SK-N-SH treated with all-trans-retinoic acid at 6 μM for 48 hours (cell line): ENCODE measurements at regions not wholly inside any gene's neighbourhood (a gene's known extent, or its start where the extent isn't known, plus 50 kb on each side); places are given as distances from the start of the nearest gene placed in this dataset.

Source experiments
- ATAC-seq: fragments of 200-7000 bp; cut with Tn5 transposase; 3 replicates; pipeline ENCODE4 v1.9.1; 2020; ENCODE audit warnings: mild to moderate bottlenecking, moderate library complexity
- ARNTL ChIP-seq: fragments of 450-650 bp; formaldehyde crosslinking; IDR thresholded peaks from 2 replicates; pipeline ENCODE4 v1.5.0; 2020; ENCODE audit warnings: low read depth, mild to moderate bottlenecking, moderate library complexity, borderline replicate concordance
- BACH2 ChIP-seq: fragments of 250-450 bp; sonication (Bioruptor Pico); IDR thresholded peaks from 2 replicates; pipeline ENCODE4 v1.9.0; 2021; ENCODE audit warnings: mild to moderate bottlenecking, borderline replicate concordance
- GLIS3 ChIP-seq: fragments of 250-450 bp; sonication (Bioruptor Pico); IDR thresholded peaks from 2 replicates; pipeline ENCODE4 v1.5.0; 2020; ENCODE audit warnings: mild to moderate bottlenecking, moderate library complexity
- ISL1 ChIP-seq: fragments of 250-450 bp; sonication (Bioruptor Pico); IDR thresholded peaks from 2 replicates; pipeline ENCODE4 v2.1.2; 2022; ENCODE audit warnings: mild to moderate bottlenecking, moderate library complexity
- OSR1 ChIP-seq: fragments of 250-450 bp; sonication (Bioruptor Pico); IDR thresholded peaks from 2 replicates; pipeline ENCODE4 v1.8.0; 2022; ENCODE audit warnings: moderate library complexity, mild to moderate bottlenecking, inconsistent platforms
- POU6F1 ChIP-seq: fragments of 250-450 bp; sonication (Bioruptor Pico); IDR thresholded peaks from 2 replicates; pipeline ENCODE4 v1.8.0; 2021; ENCODE audit warnings: low read depth, mild to moderate bottlenecking, moderate library complexity, borderline replicate concordance
- PPARA ChIP-seq: fragments of 250-450 bp; sonication (Bioruptor Pico); IDR thresholded peaks from 2 replicates; pipeline ENCODE4 v1.5.0; 2020; ENCODE audit warnings: mild to moderate bottlenecking, borderline replicate concordance
- RARB ChIP-seq: fragments of 250-450 bp; sonication (Bioruptor Pico); IDR thresholded peaks from 2 replicates; pipeline ENCODE4 v1.8.0; 2021; ENCODE audit warnings: mild to moderate bottlenecking, moderate library complexity
- SNAI2 ChIP-seq: fragments of 250-450 bp; sonication (Bioruptor Pico); IDR thresholded peaks from 2 replicates; pipeline ENCODE4 v1.5.0; 2020; ENCODE audit warnings: mild to moderate bottlenecking, moderate library complexity
- TCF4 ChIP-seq: fragments of 250-450 bp; sonication (Bioruptor Pico); IDR thresholded peaks from 2 replicates; pipeline ENCODE4 v1.8.0; 2021; ENCODE audit warnings: mild to moderate bottlenecking, moderate library complexity, borderline replicate concordance
- ZC3H10 ChIP-seq: fragments of 250-450 bp; sonication (Bioruptor Pico); IDR thresholded peaks from 2 replicates; pipeline ENCODE4 v1.5.1; 2021; ENCODE audit warnings: mild to moderate bottlenecking, moderate library complexity
- ZFP3 ChIP-seq: fragments of 250-450 bp; sonication (Bioruptor Pico); IDR thresholded peaks from 2 replicates; pipeline ENCODE4 v1.5.0; 2020; ENCODE audit warnings: mild to moderate bottlenecking, moderate library complexity
- ZFP30 ChIP-seq: fragments of 450-650 bp; formaldehyde crosslinking; IDR thresholded peaks from 2 replicates; pipeline ENCODE4 v1.5.0; 2022; ENCODE audit warnings: mild to moderate bottlenecking, moderate library complexity
- ZNF565 ChIP-seq: fragments of 450-650 bp; formaldehyde crosslinking; conservative IDR thresholded peaks from 2 replicates; pipeline ENCODE4 v1.5.0; 2020; ENCODE audit warnings: low read depth, mild to moderate bottlenecking, moderate library complexity
- ZNF70 ChIP-seq: fragments of 450-650 bp; formaldehyde crosslinking; IDR thresholded peaks from 2 replicates; pipeline ENCODE4 v1.5.0; 2020; ENCODE audit warnings: mild to moderate bottlenecking, moderate library complexity
- ZNF8 ChIP-seq: fragments of 450-650 bp; formaldehyde crosslinking; IDR thresholded peaks from 2 replicates; pipeline ENCODE4 v1.5.0; 2020; ENCODE audit warnings: mild to moderate bottlenecking, moderate library complexity
- TF ChIP-seq, protein P1 (sequence below): fragments of 250-450 bp; sonication (Bioruptor Pico); IDR thresholded peaks from 2 replicates; pipeline ENCODE4 v1.5.1; 2020; ENCODE audit warnings: low read depth, mild to moderate bottlenecking, moderate library complexity
- TF ChIP-seq, protein P2 (sequence below): fragments of 250-450 bp; sonication (Bioruptor Pico); IDR thresholded peaks from 2 replicates; pipeline ENCODE4 v1.8.0; 2020; ENCODE audit warnings: mild to moderate bottlenecking, moderate library complexity, borderline replicate concordance
- TF ChIP-seq, protein P3 (sequence below): fragments of 250-450 bp; sonication (Bioruptor Pico); IDR thresholded peaks from 2 replicates; pipeline ENCODE4 v1.5.1; 2021; ENCODE audit warnings: mild to moderate bottlenecking, moderate library complexity

DNA sequence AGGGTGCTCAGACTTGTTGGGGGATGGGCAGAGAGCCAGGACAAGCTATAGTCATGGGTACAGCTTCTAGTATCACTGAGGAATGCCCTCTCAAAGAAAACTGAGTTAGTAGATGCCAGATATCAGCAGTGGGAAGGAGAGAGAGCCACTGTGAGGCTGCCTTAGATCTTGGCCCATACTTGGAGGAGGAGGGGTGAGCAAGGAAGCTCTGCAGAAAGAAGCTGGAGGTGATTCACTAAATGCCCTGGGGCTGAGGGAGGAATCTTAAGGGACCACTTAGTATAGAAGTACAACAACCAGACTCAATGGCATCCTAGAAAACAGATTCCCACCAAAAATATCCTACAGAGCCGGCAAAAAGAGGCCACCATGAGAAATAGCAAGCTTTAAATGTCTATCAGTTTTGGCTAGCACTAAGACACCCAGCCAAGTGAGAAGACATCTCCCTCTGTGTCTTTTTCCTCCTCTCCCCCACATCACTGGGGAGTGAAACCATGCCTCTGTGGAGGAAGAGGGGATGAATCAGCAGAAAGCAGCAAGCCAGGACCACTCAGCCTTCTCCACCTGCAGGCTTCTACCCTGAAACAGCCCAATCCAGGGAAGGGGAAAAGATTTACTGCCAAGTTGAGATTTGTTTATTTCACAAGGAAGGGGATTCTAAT is 282.5 kb upstream of the STT3B start:
- TF ChIP-seq RARB (no peak), PPARA (CRISPR knock-in tag) (no peak), ZC3H10 (CRISPR knock-in tag) (no peak), ZNF8 (no peak), ZFP3 (no peak), ARNTL (no peak), ISL1 (CRISPR knock-in tag) (no peak), OSR1 (no peak), TCF4 (CRISPR knock-in tag) (no peak), ZNF565 (CRISPR knock-in tag) (no peak), SNAI2 (CRISPR knock-in tag) (no peak), ZFP30 (no peak), POU6F1 (CRISPR knock-in tag) (no peak), BACH2 (CRISPR knock-in tag) (no peak)
- TF ChIP-seq, protein P1, sequence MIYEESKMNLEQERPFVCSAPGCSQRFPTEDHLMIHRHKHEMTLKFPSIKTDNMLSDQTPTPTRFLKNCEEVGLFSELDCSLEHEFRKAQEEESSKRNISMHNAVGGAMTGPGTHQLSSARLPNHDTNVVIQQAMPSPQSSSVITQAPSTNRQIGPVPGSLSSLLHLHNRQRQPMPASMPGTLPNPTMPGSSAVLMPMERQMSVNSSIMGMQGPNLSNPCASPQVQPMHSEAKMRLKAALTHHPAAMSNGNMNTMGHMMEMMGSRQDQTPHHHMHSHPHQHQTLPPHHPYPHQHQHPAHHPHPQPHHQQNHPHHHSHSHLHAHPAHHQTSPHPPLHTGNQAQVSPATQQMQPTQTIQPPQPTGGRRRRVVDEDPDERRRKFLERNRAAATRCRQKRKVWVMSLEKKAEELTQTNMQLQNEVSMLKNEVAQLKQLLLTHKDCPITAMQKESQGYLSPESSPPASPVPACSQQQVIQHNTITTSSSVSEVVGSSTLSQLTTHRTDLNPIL (CRISPR knock-in tag), result no peak
- TF ChIP-seq, protein P2, sequence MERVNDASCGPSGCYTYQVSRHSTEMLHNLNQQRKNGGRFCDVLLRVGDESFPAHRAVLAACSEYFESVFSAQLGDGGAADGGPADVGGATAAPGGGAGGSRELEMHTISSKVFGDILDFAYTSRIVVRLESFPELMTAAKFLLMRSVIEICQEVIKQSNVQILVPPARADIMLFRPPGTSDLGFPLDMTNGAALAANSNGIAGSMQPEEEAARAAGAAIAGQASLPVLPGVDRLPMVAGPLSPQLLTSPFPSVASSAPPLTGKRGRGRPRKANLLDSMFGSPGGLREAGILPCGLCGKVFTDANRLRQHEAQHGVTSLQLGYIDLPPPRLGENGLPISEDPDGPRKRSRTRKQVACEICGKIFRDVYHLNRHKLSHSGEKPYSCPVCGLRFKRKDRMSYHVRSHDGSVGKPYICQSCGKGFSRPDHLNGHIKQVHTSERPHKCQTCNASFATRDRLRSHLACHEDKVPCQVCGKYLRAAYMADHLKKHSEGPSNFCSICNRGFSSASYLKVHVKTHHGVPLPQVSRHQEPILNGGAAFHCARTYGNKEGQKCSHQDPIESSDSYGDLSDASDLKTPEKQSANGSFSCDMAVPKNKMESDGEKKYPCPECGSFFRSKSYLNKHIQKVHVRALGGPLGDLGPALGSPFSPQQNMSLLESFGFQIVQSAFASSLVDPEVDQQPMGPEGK (CRISPR knock-in tag), result no peak
- no peak for ATAC-seq

- TF ChIP-seq ZNF70 (no peak), ZC3H10 (CRISPR knock-in tag) (no peak), ZFP30 (no peak), GLIS3 (CRISPR knock-in tag) (no peak), ARNTL (no peak)
- TF ChIP-seq, protein P2 (CRISPR knock-in tag), result no peak
- TF ChIP-seq, protein P1 (CRISPR knock-in tag), result no peak
- TF ChIP-seq, protein P3, sequence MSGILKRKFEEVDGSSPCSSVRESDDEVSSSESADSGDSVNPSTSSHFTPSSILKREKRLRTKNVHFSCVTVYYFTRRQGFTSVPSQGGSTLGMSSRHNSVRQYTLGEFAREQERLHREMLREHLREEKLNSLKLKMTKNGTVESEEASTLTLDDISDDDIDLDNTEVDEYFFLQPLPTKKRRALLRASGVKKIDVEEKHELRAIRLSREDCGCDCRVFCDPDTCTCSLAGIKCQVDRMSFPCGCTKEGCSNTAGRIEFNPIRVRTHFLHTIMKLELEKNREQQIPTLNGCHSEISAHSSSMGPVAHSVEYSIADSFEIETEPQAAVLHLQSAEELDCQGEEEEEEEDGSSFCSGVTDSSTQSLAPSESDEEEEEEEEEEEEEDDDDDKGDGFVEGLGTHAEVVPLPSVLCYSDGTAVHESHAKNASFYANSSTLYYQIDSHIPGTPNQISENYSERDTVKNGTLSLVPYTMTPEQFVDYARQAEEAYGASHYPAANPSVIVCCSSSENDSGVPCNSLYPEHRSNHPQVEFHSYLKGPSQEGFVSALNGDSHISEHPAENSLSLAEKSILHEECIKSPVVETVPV (CRISPR knock-in tag), result no peak
- ATAC-seq, result no peak
Measured at GRCh38 chr3:31251083-31251482, 281.6 kb upstream of the STT3B start.
